Stimulated activated effector memory CD8-positive, alpha-beta T cell treated with anti-CD3 and anti-CD28 coated beads, Interleukin-12 subunit alpha, Interleukin-12 subunit beta, amount 100 ng/mL, for 72 hours (primary cell): ENCODE measurements at regions not wholly inside any gene's neighbourhood (a gene's known extent, or its start where the extent isn't known, plus 50 kb on each side); places are given as distances from the start of the nearest gene placed in this dataset.

Source experiments
- ATAC-seq: fragments of 150-1000 bp; cut with Tn5 transposase; 2 replicates; pipeline ENCODE4 v1.10.0; 2021
- DNase-seq, 2 donors: peaks; one replicate each; pipeline ENCODE4 v3.0.0; 2021 to 2022; ENCODE audit warnings: low spot score in 2 of 2
- H3K27ac Mint-ChIP-seq: one replicate; pipeline ENCODE4 v1.8.0; 2022; ENCODE audit warnings: mild to moderate bottlenecking, mixed read lengths
- H3K36me3 Mint-ChIP-seq: one replicate; pipeline ENCODE4 v1.8.0; 2022; ENCODE audit warnings: mild to moderate bottlenecking, mixed read lengths
- H3K4me1 Mint-ChIP-seq: one replicate; pipeline ENCODE4 v1.8.0; 2022; ENCODE audit warnings: mixed read lengths
- H3K4me3 Mint-ChIP-seq: one replicate; pipeline ENCODE4 v1.8.0; 2022; ENCODE audit warnings: mild to moderate bottlenecking, mixed read lengths
- H3K9me3 Mint-ChIP-seq: one replicate; pipeline ENCODE4 v1.8.0; 2022; ENCODE audit warnings: mixed read lengths

DNA sequence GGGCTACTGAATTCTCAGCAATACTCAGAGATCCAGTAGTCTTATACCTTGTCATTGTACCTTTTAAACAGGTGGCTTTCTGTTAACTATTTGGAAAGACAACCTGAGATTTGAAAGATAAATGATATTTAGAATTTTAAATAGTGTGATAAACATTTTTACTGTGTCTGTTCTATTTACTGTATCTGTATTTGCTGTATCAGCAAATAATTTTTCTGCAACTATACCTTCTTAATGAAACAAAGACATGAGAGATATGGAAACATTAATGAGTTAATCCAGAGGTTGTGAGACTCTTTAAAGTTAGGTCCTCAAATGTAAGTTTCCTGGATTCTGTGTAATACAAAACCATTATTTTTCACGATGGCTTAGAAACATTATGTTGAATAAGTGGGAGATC is 249.6 kb downstream of the CCDC59 start:
- Mint-ChIP-seq H3K27ac (no peak overlapping the region), H3K9me3 (peaks cover 4% of the 10 kb centered on the region), H3K36me3 (no peaks in the 10 kb centered on the region), H3K4me1 (no peaks in the 10 kb centered on the region), H3K4me3 (no peak overlapping the region)
- ATAC-seq: no peak
- no peak for DNase-seq

DNA sequence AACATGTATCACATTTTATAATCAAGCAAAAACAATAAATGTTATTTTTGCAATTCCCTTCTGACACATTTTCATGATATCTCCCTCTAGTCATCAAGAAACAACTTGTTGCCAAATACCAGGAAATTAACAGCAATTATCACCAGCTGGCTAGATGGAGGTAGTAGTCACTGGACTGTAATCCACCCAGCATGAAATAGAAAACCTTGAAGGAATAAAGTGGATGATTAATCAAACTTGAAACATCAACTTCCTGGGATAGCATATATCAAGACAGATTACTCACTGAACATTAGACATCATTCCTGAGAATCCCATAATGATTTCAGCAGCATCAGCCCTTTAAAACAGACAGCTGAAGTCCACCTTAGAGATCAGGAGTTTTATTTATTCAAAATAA is 259.0 kb downstream of the CCDC59 start:
- H3K27ac Mint-ChIP-seq: no peak overlapping the region
- no peaks in the 10 kb centered on the region for H3K36me3 Mint-ChIP-seq
- ATAC-seq: no peak
- H3K4me1 Mint-ChIP-seq: no peaks in the 10 kb centered on the region
- peaks cover 7% of the 10 kb centered on the region for H3K9me3 Mint-ChIP-seq
- DNase-seq: no peak
- H3K4me3 Mint-ChIP-seq: no peak overlapping the region

DNA sequence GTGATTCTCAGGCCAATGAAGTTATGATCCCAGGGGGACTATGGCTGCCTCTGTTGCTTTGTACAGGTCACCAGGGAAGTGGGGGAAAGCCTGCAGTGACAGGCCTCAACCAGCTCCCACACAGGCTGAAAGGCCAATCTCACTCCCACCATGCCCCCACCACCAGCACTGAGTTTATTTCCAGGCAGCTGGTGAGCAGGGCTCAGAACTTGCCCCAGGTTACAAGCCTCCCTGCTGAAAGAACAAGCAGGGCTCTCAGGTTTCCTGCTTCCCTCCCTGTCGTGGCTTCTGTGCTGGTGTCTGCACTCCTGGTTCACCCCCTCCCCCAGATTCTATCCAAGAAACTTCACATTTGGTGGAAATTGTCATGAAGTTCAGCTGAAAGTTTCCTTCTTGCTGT is 260.3 kb downstream of the CCDC59 start:
- no peak for ATAC-seq

DNA sequence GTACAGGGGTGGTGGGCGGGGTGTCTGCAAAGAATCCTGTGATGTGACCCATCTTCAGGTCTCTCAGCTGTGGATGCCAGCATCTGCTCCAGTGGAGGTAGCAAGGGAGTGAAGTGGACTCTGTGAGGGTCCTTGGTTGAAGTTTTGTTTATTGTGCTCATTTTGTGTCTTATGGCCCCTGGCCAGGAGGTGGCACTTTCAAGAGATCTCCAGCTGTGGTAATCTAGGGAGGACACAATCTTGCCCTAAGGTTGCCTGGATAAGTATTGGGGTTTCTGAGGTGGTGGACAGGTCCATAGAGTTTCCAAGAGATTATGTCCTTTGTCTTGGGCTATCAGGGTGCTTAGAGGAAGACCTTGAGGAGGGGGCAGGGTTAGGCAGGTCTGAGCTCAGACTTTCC is 260.7 kb downstream of the CCDC59 start:
- no peak overlapping the region for H3K4me3 Mint-ChIP-seq
- H3K36me3 Mint-ChIP-seq: no peaks in the 10 kb centered on the region
- DNase-seq (no peak), ATAC-seq (no peak)
- H3K9me3 Mint-ChIP-seq: peaks cover 7% of the 10 kb centered on the region
- no peaks in the 10 kb centered on the region for H3K4me1 Mint-ChIP-seq
- H3K27ac Mint-ChIP-seq: no peak overlapping the region

More for the DNA sequence above, 260.3 kb downstream of the CCDC59 start:
- no peak overlapping the region for H3K27ac Mint-ChIP-seq
- H3K36me3 Mint-ChIP-seq: no peaks in the 10 kb centered on the region
- no peak for DNase-seq
- H3K4me3 Mint-ChIP-seq: no peak overlapping the region
- H3K4me1 Mint-ChIP-seq: no peaks in the 10 kb centered on the region
- peaks cover 7% of the 10 kb centered on the region for H3K9me3 Mint-ChIP-seq

DNA sequence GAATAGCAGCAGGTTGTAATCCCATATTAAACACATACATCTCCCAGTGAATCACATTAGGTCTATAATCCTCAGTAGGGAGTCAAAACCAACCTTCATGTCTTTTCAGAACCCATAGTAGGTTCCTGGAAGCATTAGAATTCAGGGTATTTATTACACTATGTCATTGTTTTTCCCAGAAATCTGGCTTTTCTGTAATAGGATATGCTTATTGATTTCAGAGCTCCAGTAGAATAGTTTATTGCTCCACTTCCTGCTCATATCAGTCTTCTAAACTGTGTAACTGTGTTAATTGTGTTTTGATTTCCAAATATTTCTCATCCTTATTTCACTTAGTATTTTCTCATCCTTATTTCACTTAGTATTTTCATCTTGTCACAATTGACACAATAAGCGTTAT is 268.0 kb downstream of the CCDC59 start:
- DNase-seq: no peak
- Mint-ChIP-seq H3K4me1 (no peaks in the 10 kb centered on the region), H3K36me3 (no peaks in the 10 kb centered on the region), H3K27ac (no peak overlapping the region), H3K9me3 (peaks cover 8% of the 10 kb centered on the region), H3K4me3 (no peak overlapping the region)
- ATAC-seq: no peak

DNA sequence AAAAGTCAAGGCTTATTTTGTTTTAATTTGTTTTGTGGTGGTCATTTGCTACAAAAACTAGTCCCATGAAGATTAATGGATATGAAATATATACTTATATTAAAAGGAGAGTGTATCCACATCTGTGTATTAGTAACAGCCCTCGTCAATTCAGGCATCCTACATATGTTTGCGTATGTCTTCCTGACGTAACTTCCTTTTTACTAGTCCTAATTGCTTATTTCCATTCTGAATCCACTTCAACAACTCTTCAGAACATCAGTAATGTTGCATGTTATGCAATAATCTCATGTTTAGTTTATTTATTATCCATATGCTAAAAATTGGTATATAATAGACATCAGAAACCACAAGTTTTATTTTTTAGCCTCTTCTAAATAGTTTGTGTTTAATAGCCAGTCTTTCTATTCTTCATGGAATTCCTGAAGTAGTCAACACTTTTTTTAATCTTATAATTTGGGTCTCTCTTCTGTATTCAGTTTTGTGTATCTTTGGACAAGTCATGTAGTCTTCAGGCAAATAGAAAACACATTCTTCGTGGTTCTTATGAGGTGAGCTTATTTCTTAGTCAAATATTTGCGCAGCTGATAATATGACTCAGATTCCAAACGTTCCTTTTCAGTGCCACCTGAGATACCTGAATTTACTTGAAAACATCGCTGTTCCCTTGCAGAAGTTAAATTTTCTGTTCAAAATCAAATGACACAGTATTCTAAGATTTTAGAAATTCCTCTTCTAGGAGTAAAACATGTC is 268.6 kb downstream of the CCDC59 start:
- ATAC-seq (no peak), DNase-seq (no peak)
- no peaks in the 10 kb centered on the region for H3K36me3 Mint-ChIP-seq
- H3K27ac Mint-ChIP-seq: no peak overlapping the region
- H3K4me1 Mint-ChIP-seq: no peaks in the 10 kb centered on the region
- H3K4me3 Mint-ChIP-seq: no peak overlapping the region
- peaks cover 9% of the 10 kb centered on the region for H3K9me3 Mint-ChIP-seq

DNA sequence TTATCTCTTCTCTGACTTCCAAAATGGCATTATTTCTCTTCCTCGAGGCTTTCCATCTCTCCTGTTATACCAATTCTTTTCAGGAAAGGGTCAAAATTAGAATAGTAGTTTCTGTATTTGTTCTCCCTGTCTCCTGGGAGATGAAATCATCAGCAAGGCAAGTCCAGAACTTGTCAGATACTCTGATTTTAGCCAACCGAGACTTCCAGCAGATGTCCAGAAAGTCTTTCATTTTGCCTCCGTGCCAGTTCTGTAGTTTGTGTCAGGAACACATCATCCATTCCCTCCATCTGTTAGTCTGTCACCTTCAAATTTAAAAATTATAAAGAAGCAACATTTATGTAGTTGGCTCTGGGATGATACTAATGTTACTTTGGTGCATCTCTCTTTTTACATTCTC is 275.7 kb downstream of the CCDC59 start:
- H3K9me3 Mint-ChIP-seq: peaks cover 12% of the 10 kb centered on the region
- DNase-seq: no peak
- H3K27ac Mint-ChIP-seq: no peak overlapping the region

DNA sequence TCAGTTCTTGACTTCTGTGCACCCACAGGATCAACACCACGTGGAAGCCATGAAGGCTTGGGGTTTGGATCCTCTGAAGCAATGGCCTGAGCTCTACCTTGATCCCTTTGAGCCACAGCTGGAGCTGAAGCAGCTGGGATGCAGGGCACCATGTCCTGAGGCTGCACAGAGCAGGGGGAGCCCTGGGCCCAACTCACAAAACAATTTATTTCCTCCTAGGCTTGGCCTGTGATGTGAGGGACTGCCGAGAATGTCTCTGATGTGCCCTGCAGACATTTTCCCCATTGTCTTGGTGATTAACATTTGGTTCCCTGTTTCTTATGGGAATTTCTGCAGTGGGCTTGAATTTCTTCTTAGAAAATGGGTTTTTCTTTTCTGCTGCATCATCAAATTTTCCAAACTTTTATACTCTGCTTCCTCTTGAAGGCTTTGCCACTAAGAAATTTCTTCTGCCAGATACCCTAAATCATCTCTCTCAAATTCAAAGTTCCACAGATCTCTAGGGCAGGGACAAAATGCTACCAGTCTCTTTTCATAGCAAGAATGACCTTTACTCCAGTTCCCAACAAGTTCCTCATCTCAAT is 288.2 kb downstream of the CCDC59 start:
- H3K4me1 Mint-ChIP-seq: no peaks in the 10 kb centered on the region
- peaks cover 4% of the 10 kb centered on the region for H3K9me3 Mint-ChIP-seq
- no peak overlapping the region for H3K4me3 Mint-ChIP-seq
- no peaks in the 10 kb centered on the region for H3K36me3 Mint-ChIP-seq
- ATAC-seq (peak; percentile 11), DNase-seq (no peak)
- no peak overlapping the region for H3K27ac Mint-ChIP-seq

More for the DNA sequence above, 275.7 kb downstream of the CCDC59 start:
- Mint-ChIP-seq H3K4me3 (no peak overlapping the region), H3K36me3 (no peaks in the 10 kb centered on the region), H3K4me1 (no peaks in the 10 kb centered on the region)
- no peak for ATAC-seq

DNA sequence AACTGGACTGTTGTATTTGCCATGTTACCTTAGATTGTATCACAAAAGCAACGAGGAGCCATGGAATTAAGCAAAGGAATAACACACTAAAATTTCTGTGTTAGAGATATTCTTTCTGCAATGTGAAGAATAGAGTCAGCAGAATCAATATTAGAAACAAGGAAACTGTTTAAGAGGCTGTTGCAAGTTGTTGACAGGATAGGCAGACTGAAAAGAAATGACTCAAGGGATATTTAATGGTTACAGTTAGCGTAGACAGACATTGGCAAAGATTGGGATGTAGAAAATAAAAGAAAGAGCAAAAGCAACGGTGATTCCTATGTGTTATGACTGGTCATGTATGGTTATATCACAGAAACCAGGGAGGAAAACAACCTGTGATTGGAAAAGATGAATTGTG is 299.0 kb upstream of the PPFIA2 start:
- Mint-ChIP-seq H3K4me3 (no peak overlapping the region), H3K27ac (no peak overlapping the region), H3K4me1 (no peaks in the 10 kb centered on the region), H3K36me3 (no peaks in the 10 kb centered on the region), H3K9me3 (peaks cover 3% of the 10 kb centered on the region)
- ATAC-seq (no peak), DNase-seq (no peak)

DNA sequence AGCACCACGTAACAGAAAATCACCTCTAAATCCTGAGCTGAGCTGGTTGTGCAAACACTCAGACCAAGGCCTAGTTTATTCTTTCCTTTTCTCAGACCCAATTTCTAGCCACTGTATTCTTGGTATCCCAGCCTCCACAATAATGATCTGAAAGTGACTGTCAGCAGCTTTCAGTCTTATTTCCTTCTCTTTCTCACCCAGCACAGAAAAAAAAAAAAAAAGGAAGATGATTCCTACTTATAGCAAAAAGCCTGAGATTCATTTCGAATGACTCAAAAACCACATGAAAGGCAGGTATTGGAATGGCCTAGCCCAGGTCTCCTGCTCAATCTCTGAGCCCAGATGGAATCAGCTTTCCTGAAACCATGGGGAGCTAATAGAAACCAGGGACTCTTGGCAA is 298.6 kb upstream of the PPFIA2 start:
- H3K9me3 Mint-ChIP-seq: peaks cover 3% of the 10 kb centered on the region
- no peak overlapping the region for H3K27ac Mint-ChIP-seq
- no peak for ATAC-seq
- H3K4me3 Mint-ChIP-seq: no peak overlapping the region
- no peaks in the 10 kb centered on the region for H3K36me3 Mint-ChIP-seq
- DNase-seq: no peak
- no peaks in the 10 kb centered on the region for H3K4me1 Mint-ChIP-seq

DNA sequence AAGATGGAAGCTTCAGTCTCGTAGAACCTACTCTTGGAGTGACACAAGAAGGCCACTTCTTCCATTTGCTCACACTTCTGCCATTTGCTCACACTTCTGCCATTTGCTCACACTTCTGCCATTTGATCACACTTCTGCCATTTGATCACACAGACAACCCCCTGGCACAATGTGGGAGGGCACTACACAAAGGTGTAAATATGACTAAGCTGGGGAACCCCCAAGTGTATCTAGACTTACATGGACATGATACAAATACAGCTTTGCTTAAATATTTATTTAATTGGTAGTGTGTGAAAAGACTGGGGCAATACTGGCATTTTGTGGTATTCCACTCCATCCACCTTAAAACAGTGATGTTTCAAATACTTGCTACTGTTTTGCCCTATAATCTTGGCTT is 296.2 kb upstream of the PPFIA2 start:
- H3K27ac Mint-ChIP-seq: no peak overlapping the region
- no peaks in the 10 kb centered on the region for H3K36me3 Mint-ChIP-seq
- DNase-seq (no peak), ATAC-seq (peak; percentile 47)
- H3K4me3 Mint-ChIP-seq: no peak overlapping the region
- H3K9me3 Mint-ChIP-seq: no peaks in the 10 kb centered on the region
- H3K4me1 Mint-ChIP-seq: no peaks in the 10 kb centered on the region

DNA sequence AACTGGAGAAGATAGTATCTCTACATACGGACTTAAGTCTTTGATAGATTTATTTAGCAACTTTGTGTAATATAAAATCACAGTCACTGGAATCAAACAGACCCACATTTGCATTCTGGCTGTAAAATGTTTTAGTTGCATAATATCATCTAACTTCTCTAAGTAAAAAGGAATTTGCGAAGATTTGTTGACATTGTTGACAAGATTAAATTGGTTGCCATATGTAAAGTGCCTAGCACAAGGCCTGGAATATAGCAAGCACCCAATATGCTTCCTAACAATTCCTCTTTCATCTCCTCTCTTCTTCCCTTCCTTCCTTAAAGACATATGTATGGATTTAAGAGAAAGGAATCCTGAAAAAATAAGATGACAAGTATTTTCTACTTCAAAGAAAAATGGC is 295.4 kb upstream of the PPFIA2 start:
- Mint-ChIP-seq H3K36me3 (no peaks in the 10 kb centered on the region), H3K4me1 (no peaks in the 10 kb centered on the region), H3K4me3 (no peak overlapping the region), H3K9me3 (no peaks in the 10 kb centered on the region), H3K27ac (no peak overlapping the region)
- ATAC-seq (no peak), DNase-seq (no peak)

DNA sequence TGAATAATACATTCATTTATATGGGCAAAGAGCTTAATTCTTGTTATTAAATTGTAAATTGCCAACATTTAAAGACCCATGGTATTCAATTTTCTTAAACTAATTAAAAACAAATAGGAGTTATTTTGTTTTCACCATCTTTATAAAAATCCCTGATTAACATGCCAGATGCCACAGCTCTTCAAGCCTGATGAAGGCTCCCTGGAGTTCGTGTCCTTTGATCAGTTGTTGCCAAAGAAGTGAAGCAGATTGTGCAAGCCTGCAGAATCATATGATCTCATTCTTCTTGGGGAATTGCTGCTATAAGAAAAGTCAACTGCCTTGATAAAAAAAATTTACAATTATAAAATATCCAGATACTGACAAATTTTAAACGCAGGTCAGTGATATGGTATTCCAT is 288.3 kb upstream of the PPFIA2 start:
- H3K27ac Mint-ChIP-seq: no peak overlapping the region
- DNase-seq (no peak), ATAC-seq (no peak)

DNA sequence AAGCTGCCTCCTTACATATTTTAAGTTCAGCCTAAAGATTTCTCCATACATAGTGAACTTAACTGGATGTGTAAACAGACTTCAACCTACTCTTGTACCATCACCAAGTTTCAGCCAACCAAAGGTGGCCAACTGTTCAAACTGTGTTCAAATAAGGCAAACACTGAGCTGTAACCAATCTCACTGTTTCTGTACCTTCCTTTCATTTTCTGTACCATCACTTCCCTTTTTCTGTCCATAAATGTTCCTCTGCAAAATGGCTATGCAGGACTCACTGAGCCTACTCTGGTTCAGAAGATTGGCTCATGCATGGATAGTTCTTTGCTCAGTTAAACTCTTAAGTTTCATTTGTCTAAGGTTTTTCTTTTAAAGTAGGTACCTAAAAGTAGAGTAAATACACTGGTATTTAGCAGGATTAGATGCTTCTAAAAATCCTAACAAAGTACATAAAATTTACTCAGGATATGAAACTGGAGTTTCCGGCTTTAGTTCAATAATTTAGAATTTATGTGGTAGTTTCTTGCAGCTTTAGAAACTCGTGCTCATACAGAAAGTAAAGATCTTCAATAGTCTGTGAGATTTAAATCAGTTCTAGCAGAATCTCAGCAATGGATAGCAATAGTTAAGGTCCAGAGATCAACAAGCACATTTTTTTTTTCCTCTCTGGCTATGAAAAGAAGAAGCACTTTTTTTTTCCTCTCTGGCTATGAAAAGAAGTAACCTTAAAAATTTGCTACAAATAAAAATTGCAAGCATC is 282.0 kb upstream of the PPFIA2 start:
- Mint-ChIP-seq H3K4me1 (no peaks in the 10 kb centered on the region), H3K4me3 (no peak overlapping the region), H3K36me3 (no peaks in the 10 kb centered on the region), H3K27ac (no peak overlapping the region), H3K9me3 (no peaks in the 10 kb centered on the region)
- no peak for DNase-seq
- ATAC-seq: no peak

More for the DNA sequence above, 288.3 kb upstream of the PPFIA2 start:
- Mint-ChIP-seq H3K36me3 (no peaks in the 10 kb centered on the region), H3K4me1 (no peaks in the 10 kb centered on the region), H3K9me3 (no peaks in the 10 kb centered on the region), H3K4me3 (no peak overlapping the region)

DNA sequence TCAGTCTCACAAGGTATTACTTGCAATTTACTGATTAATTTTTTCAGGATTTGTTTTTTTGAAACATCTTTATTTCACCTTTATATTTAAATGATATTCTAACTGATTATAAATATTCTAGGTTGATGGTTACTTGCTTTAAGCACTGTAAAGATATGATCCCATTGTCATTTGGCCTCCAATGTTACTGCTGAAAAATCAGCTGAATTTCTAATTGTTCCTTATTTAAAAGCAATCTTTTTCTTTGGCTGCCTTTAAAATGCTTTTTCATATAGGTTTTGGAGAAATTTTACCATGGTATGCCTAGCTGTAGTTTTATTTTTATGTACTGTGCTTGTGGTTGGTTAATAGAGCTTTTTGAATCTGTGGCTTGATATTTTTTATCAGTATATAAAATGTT is 275.6 kb upstream of the PPFIA2 start:
- Mint-ChIP-seq H3K27ac (no peak overlapping the region), H3K4me3 (no peak overlapping the region), H3K4me1 (no peaks in the 10 kb centered on the region), H3K36me3 (no peaks in the 10 kb centered on the region), H3K9me3 (peaks cover 4% of the 10 kb centered on the region)
- no peak for ATAC-seq
- DNase-seq: no peak

DNA sequence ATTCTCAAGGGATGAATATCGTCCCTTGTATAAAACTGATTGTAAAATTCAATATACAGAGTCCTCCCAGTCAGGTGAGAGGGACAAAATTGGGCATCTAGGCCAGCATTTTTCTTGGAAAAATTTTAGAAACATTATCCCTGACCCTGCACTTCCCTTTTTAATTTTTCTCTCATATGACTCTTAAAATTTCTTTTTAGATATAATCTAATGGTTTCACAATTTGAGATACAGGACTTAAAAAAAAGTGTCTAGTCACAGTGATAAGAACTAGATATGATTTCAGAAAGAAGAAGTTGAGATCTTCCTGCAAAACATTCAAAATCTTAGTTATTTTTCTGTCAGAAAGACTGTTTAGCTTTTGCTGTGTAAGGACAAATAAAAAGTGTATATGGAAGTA is 270.8 kb upstream of the PPFIA2 start:
- no peak overlapping the region for H3K4me3 Mint-ChIP-seq
- DNase-seq (no peak), ATAC-seq (no peak)
- no peaks in the 10 kb centered on the region for H3K4me1 Mint-ChIP-seq
- no peak overlapping the region for H3K27ac Mint-ChIP-seq
- no peaks in the 10 kb centered on the region for H3K36me3 Mint-ChIP-seq
- peaks cover 4% of the 10 kb centered on the region for H3K9me3 Mint-ChIP-seq
